Panc1 (cell line): ENCODE measurements at regions not wholly inside any gene's neighbourhood (a gene's known extent, or its start where the extent isn't known, plus 50 kb on each side); places are given as distances from the start of the nearest gene placed in this dataset.

ENCODE experiments used
- ATAC-seq: fragments of 200-7000 bp; cut with Tn5 transposase; 2 replicates; pipeline ENCODE4 v1.9.1; 2020; ENCODE audit warnings: mild to moderate bottlenecking, moderate library complexity
- BruUV-seq: library from RNA; stranded (reverse); fragments of 400-500 nt; replicated peaks from 2 replicates; lab custom pipeline; 2021; lab: Mats Ljungman, UMichigan
- CTCF ChIA-PET: fragments of 300-600 bp; sonication (Branson Sonifier 250); formaldehyde crosslinking; loops from one replicate; lab custom pipeline; 2022; ENCODE audit warnings: antibody characterized with exemption; lab: Charles Lee
- POLR2A ChIA-PET: fragments of 300-600 bp; sonication (Branson Sonifier 250); formaldehyde crosslinking; loops from one replicate; lab custom pipeline; 2022; ENCODE audit warnings: antibody characterized with exemption; lab: Charles Lee
- DNase-seq: peaks from one replicate; pipeline ENCODE4 v3.0.0-alpha.2; 2010; ENCODE audit warnings: low read depth, low spot score
- H3K27ac ChIP-seq: 2 replicates; pipeline ENCODE4 v1.5.1; 2011; ENCODE audit warnings: mild to moderate bottlenecking, low read length, inconsistent platforms
- H3K27me3 ChIP-seq: fragments of 200-500 bp; sonication (Bioruptor generic); 2 replicates; pipeline ENCODE4 v1.6.0; 2014; ENCODE audit warnings: low read length, inconsistent platforms; ENCODE audit not compliant: control insufficient read depth, insufficient read depth
- H3K36me3 ChIP-seq: fragments of 200-500 bp; sonication (Bioruptor generic); 2 replicates; pipeline ENCODE4 v1.5.1; 2014; ENCODE audit warnings: inconsistent platforms, mild to moderate bottlenecking, low read length, moderate library complexity; ENCODE audit not compliant: control insufficient read depth, insufficient read depth
- H3K4me1 ChIP-seq: 2 replicates; pipeline ENCODE4 v1.5.1; 2011; ENCODE audit warnings: inconsistent platforms, mild to moderate bottlenecking, low read length, moderate library complexity; ENCODE audit not compliant: control insufficient read depth, insufficient read depth
- H3K4me3 ChIP-seq, 2 experiments: 2 replicates each; pipeline ENCODE4 v1.5.1; 2011 to 2012; ENCODE audit warnings: low read depth in 2 of 2, low read length in 2 of 2, mild to moderate bottlenecking in 2 of 2, inconsistent platforms in 1 of 2, moderate library complexity in 1 of 2
- H3K9me3 ChIP-seq: fragments of 200-500 bp; sonication (Bioruptor generic); 2 replicates; pipeline ENCODE4 v1.5.1; 2014; ENCODE audit warnings: low read depth, mild to moderate bottlenecking, inconsistent platforms, low read length, moderate library complexity; ENCODE audit not compliant: control insufficient read depth, insufficient read depth
- POLR2AphosphoS5 ChIP-seq: IDR thresholded peaks from 2 replicates; pipeline ENCODE4 v1.6.1; 2012; ENCODE audit warnings: mild to moderate bottlenecking, low read depth, low read length, moderate library complexity
- SIN3A ChIP-seq: IDR thresholded peaks from 2 replicates; pipeline ENCODE4 v1.6.1; 2012; ENCODE audit warnings: low read depth, mild to moderate bottlenecking, low read length, moderate library complexity, borderline replicate concordance; ENCODE audit not compliant: insufficient read depth
- TCF7L2 ChIP-seq: IDR thresholded peaks from 2 replicates; pipeline ENCODE4 v1.6.1; 2011; ENCODE audit warnings: mild to moderate bottlenecking, low read depth, low read length, inconsistent platforms
- in situ Hi-C: cut with HindIII; loops from 2 replicates; pipeline ENCODE4 v1.10.0; 2016; ENCODE audit warnings: low sequenced_read_pairs, low pct_unique_long_range_greater_than_20kb
- intact Hi-C: fragments of 100-400 bp; cut with micrococcal nuclease; formaldehyde crosslinking; loops from one replicate; pipeline ENCODE4 v1.10.0; 2022; ENCODE audit not compliant: unreplicated experiment
- TF ChIP-seq, protein P1 (sequence below), 2 experiments: IDR thresholded peaks; 2 replicates each; pipeline ENCODE4 v1.6.1; 2011 to 2012; ENCODE audit warnings: low read depth in 2 of 2, control low read depth in 1 of 2, low read length in 1 of 2, mild to moderate bottlenecking in 1 of 2, moderate library complexity in 1 of 2; ENCODE audit not compliant: insufficient read depth in 1 of 2
- TF ChIP-seq, protein P2 (sequence below): fragments of 450-650 bp; IDR thresholded peaks from 2 replicates; pipeline ENCODE4 v1.5.1; 2017; ENCODE audit warnings: mild to moderate bottlenecking

DNA sequence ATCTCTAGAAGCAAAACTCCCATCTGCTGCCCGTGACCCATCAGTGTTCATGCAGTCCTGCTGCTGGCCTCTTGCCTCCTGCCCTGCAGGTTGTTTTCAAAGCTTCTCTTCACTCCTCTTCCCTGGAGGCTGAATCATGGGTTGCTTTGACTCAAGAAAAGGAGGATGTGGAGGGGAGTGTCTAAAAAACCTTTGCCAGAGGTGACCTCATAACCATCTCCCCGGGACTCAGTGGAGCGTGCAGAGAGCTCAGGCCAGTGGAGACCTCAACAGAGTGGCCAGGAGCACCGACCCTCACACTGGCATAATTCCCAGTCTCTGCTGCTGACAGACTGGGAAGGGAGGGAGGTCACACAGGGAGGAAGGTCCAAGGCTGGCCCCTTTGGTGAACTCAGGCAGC lies 60.9 kb upstream of the ITGA11 start:
- H3K36me3 ChIP-seq: no peaks in the 10 kb centered on the region
- POLR2A ChIA-PET: no interaction called here
- H3K9me3 ChIP-seq: no peaks in the 10 kb centered on the region
- peaks cover 23% of the 10 kb centered on the region for H3K27me3 ChIP-seq
- CTCF ChIA-PET: interaction anchor here (0.5 kb wide), 1 partner anchor 46 kb away, joined by 3 read pairs; no protein-coding TSS in a partner anchor
- no peaks in the 10 kb centered on the region for H3K4me1 ChIP-seq
- DNase-seq (no peak), ATAC-seq (no peak)
- H3K4me3 ChIP-seq: no peak overlapping the region
- TF ChIP-seq, protein P1, sequence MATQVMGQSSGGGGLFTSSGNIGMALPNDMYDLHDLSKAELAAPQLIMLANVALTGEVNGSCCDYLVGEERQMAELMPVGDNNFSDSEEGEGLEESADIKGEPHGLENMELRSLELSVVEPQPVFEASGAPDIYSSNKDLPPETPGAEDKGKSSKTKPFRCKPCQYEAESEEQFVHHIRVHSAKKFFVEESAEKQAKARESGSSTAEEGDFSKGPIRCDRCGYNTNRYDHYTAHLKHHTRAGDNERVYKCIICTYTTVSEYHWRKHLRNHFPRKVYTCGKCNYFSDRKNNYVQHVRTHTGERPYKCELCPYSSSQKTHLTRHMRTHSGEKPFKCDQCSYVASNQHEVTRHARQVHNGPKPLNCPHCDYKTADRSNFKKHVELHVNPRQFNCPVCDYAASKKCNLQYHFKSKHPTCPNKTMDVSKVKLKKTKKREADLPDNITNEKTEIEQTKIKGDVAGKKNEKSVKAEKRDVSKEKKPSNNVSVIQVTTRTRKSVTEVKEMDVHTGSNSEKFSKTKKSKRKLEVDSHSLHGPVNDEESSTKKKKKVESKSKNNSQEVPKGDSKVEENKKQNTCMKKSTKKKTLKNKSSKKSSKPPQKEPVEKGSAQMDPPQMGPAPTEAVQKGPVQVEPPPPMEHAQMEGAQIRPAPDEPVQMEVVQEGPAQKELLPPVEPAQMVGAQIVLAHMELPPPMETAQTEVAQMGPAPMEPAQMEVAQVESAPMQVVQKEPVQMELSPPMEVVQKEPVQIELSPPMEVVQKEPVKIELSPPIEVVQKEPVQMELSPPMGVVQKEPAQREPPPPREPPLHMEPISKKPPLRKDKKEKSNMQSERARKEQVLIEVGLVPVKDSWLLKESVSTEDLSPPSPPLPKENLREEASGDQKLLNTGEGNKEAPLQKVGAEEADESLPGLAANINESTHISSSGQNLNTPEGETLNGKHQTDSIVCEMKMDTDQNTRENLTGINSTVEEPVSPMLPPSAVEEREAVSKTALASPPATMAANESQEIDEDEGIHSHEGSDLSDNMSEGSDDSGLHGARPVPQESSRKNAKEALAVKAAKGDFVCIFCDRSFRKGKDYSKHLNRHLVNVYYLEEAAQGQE (IDR thresholded peaks at IDR 0.05; ENCODE audit: insufficient read depth in 1 of 2, low read depth in 2 of 2, low read length in 1 of 2): no peak
- TF ChIP-seq, protein P2, sequence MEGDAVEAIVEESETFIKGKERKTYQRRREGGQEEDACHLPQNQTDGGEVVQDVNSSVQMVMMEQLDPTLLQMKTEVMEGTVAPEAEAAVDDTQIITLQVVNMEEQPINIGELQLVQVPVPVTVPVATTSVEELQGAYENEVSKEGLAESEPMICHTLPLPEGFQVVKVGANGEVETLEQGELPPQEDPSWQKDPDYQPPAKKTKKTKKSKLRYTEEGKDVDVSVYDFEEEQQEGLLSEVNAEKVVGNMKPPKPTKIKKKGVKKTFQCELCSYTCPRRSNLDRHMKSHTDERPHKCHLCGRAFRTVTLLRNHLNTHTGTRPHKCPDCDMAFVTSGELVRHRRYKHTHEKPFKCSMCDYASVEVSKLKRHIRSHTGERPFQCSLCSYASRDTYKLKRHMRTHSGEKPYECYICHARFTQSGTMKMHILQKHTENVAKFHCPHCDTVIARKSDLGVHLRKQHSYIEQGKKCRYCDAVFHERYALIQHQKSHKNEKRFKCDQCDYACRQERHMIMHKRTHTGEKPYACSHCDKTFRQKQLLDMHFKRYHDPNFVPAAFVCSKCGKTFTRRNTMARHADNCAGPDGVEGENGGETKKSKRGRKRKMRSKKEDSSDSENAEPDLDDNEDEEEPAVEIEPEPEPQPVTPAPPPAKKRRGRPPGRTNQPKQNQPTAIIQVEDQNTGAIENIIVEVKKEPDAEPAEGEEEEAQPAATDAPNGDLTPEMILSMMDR: no peak
- TF ChIP-seq POLR2AphosphoS5 (no peak), TCF7L2 (no peak)
- intact Hi-C loops (no loop called here), in situ Hi-C loops (no loop called here)
- no peak overlapping the region for H3K27ac ChIP-seq
- no TSS peak for BruUV-seq

DNA sequence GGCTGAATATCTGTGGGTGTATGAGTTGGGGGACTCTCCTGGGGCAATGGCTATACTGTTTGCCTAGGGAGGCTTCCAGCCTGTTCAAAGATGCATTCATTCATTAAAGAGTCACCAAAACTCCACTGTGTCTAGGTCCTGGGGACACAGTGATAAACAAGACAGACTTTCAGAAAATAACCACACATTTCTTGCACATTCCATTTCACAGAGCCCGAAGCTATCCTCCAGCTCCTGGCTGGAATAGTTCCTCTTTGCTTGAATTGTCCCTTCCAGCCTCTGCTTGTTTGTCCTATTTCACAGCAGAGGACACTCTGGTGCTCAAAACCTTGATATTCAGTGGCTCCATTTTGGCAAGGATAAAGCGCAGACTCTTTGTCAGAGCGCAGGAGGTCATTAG lies 61.7 kb upstream of the ITGA11 start:
- H3K36me3 ChIP-seq: no peaks in the 10 kb centered on the region
- H3K27ac ChIP-seq: no peak overlapping the region
- intact Hi-C loops: no loop called here
- H3K4me3 ChIP-seq: no peak overlapping the region
- ATAC-seq: no peak
- DNase-seq: no peak
- H3K27me3 ChIP-seq: peaks cover 23% of the 10 kb centered on the region
- ChIA-PET CTCF (no interaction called here), POLR2A (no interaction called here)
- no peaks in the 10 kb centered on the region for H3K4me1 ChIP-seq
- TF ChIP-seq, protein P1 (IDR thresholded peaks at IDR 0.05; ENCODE audit: insufficient read depth in 1 of 2, low read depth in 2 of 2, low read length in 1 of 2): no peak
- no peak for TF ChIP-seq TCF7L2
- no peak for TF ChIP-seq POLR2AphosphoS5
- TF ChIP-seq, protein P2: no peak
- TF ChIP-seq SIN3A: no peak
- no peaks in the 10 kb centered on the region for H3K9me3 ChIP-seq
- in situ Hi-C loops: no loop called here
- BruUV-seq: no TSS peak
